GM11168 (cell line): ENCODE measurements at regions not wholly inside any gene's neighbourhood (a gene's known extent, or its start where the extent isn't known, plus 50 kb on each side); places are given as distances from the start of the nearest gene placed in this dataset.
"Not testable (repeated sequence)": the region's sequence is repeated elsewhere in the genome, so short reads cannot be mapped to it uniquely, and the experiment has no call there.

Experiments used
- in situ Hi-C: fragments of 300-500 bp; cut with MboI; formaldehyde crosslinking; loops from one replicate; pipeline ENCODE4 v1.12.0; 2022; ENCODE audit warnings: low sequenced_read_pairs; ENCODE audit not compliant: unreplicated experiment

DNA sequence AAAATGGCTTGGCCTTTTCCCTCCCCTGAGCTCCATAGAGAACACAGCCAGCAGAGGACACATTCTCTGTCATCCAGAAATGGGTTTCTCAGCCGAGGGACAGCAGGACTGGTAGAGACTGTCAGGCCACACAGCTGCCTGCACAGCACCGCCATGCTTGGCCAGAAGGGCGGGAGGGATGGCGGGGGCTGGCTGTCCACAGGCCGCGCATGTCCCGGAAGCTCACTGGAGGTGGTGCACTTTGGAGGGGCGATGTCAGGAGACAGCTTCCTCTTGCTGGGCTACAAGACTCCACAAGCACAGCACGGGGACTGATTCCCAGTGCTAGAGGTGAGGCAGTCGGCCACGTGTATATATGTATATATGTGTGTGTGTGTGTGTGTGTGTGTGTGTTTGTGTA, 125.3 kb downstream of the GOLGA6L4 start:
- in situ Hi-C loops, result not testable (repeated sequence)

DNA sequence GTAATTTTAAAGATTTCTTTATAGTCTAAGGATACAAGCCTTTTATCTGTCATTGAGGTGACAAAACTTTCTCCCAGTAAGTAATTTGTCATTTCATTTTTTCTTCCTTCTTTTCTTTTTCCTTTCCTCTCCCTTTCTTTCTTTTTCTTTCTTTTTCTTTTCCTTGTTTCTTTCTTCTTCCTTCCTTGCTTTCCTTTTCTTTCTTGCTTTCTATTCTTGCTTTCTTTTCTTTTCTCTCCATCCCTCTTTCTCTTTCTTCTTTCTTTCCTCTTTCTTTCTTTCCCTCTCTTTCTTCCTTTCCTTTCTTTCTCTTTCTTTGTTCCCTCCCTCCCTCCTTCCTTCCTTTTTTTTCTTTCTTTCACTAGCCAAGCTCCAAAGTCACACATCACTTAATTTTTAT, 148.8 kb downstream of the GOLGA6L4 start:
- in situ Hi-C loops, result loop anchor here (25.0 kb wide), 1 partner anchor 122 kb away; no protein-coding TSS in a partner anchor

DNA sequence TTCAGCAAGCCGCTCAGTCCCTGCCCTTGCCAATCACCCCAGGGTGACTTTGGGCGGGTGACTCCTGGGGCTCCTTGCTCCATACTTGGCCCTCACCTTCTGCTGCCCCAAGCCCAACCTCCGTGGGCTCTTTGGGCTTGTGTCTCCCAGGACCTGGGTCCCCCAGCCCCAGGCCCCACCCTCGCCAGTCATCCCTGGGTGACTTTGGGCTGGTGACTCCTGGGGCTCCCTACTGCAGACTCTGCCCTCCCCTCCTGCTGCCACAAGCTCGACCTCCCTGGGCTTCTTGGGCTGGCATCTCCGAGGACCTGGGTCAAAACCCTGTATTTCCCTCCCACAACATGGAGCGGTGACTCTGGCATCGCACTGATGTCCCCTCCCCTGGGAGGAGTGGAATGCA, 151.5 kb downstream of the GOLGA6L4 start:
- in situ Hi-C loops, result loop anchor here (25.0 kb wide), 1 partner anchor 125 kb away; no protein-coding TSS in a partner anchor

DNA sequence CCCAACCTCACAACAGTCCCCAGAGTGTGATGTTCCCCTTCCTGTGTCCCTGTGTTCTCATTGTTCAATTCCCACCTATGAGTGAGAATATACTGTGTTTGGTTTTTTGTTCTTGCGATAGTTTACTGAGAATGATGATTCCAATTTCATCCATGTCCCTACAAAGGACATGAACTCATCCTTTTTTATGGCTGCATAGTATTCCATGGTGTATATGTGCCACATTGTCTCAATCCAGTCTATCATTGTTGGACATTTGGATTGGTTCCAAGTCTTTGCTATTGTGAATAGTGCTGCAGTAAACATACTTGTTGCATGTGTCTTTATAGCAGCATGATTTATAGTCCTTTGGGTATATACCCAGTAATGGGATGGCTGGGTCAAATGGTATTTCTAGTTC, 152.6 kb downstream of the GOLGA6L4 start:
- in situ Hi-C loops, result loop anchor here (25.0 kb wide), 1 partner anchor 126 kb away; no protein-coding TSS in a partner anchor

DNA sequence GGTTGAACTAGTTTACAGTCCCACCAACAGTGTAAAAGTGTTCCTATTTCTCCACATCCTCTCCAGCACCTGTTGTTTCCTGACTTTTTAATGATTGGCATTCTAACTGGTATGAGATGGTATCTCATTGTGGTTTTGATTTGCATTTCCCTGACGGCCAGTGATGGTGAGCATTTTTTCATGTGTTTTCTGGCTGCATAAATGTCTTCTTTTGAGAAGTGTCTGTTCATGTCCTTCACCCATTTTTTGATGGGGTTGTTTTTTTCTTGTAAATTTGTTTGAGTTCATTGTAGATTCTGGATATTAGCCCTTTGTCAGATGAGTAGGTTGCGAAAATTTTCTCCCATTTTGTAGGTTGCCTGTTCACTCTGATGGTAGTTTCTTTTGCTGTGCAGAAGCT, 153.1 kb downstream of the GOLGA6L4 start:
- in situ Hi-C loops, result loop anchor here (25.0 kb wide), 1 partner anchor 126 kb away; no protein-coding TSS in a partner anchor

DNA sequence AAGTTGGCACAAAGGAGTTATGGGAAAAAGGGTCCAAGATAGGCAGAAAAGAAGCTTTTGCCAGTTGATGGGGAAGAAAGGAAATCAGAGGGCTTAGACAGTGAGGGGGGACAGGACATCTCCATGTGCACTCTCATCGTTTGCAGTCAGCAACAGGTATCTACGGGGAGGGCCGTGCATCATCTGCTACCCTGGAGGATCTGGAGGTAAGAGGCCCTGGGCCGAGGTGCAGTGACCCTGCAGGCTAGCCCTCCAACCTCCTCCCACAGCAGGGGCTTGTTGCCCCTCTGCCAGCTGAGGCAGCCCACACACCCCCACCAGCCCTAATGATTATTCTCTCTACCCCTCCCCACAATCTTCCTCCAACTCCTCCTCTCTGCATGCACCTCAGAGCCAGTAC, 154.8 kb downstream of the GOLGA6L4 start:
- in situ Hi-C loops, result loop anchor here (25.0 kb wide), 1 partner anchor 128 kb away; no protein-coding TSS in a partner anchor

DNA sequence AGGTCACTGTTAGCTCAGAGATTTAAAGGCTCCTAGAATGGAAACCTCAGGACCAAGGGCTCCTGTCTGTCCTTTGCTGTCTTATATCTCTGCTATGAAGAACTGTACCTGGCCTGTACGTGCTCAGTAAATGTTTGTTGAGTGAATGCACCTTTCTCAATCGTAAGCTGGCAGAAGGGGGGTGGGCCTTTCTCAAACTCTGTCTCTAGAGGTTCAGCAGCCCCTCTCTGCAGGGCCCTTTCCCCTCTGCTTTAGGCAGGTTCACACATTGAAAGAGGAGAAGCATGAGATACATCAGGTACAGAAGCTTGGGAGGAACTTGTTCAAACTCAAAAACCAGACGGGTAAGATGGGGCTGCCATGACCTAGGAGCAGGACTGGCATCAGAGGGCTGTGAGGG, 155.6 kb downstream of the GOLGA6L4 start:
- in situ Hi-C loops, result loop anchor here (25.0 kb wide), 1 partner anchor 129 kb away; no protein-coding TSS in a partner anchor

DNA sequence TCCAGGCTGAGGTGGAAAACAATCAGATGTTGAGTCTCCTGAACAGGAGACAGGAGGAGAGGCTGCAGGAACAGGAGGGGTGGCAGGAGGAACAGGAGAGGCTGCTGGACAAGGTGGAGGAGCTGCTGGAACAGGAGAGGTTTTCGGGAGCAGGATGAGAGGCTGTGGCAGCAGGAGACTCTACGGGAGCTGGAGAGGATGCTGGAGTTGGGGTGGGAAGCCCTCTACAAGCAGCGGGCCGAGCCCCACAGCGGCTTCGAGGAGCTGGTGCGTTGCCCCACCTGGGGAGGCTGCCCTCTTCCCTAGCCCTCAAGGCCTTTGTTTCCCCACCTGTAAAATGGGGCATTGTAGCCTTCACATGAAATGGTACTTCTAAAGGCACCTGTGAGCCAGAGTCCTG, 156.4 kb downstream of the GOLGA6L4 start:
- in situ Hi-C loops, result loop anchor here (25.0 kb wide), 1 partner anchor 130 kb away; no protein-coding TSS in a partner anchor

DNA sequence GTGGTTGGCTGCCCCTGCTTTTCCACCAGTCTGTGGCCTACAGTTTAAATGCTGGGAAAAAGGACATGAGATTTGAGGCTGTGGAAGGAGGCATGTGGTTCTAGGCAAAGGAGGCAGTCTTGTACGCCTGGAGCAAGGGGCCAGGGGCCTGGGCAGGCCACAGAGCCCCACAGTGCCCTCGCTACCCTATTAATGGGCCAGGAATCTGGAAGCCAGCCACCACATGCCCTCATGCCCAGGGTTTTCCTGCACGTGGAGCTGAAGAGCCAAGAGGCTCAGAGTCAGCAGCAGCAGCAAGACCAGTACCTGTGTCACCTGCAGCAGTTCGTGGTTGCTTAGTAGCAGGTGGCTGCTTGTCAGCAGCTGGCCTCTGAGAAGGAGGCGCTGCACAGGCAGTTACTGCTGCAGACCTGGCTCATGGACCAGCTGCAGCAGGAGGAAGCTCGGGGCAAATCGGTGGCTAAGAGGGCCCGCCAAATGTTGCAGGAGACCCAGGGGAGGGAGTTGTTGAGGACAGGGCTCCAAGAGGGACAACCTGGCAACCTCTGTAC, 157.9 kb downstream of the GOLGA6L4 start:
- in situ Hi-C loops, result loop anchor here (25.0 kb wide), 1 partner anchor 131 kb away; no protein-coding TSS in a partner anchor

DNA sequence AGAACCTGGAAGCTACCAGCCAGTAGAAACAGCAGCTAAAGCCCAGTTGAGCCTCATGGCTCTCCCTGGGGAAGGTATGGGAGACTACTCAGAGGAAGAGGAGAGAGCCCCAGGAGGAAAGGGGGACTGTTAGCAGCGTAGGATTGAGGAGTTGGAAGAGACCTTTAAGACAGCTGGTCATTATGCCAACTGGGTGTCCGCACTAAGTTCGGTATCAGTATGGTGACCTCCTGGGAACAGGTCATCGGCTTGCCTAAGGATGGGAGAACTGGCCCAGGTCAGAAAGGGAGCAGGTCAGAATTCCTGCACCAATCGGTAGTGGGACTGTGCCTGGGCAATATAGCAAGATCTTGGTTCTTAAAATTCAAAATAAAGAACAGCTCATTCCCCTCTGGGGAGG, 158.4 kb downstream of the GOLGA6L4 start:
- in situ Hi-C loops, result loop anchor here (25.0 kb wide), 1 partner anchor 132 kb away; no protein-coding TSS in a partner anchor

DNA sequence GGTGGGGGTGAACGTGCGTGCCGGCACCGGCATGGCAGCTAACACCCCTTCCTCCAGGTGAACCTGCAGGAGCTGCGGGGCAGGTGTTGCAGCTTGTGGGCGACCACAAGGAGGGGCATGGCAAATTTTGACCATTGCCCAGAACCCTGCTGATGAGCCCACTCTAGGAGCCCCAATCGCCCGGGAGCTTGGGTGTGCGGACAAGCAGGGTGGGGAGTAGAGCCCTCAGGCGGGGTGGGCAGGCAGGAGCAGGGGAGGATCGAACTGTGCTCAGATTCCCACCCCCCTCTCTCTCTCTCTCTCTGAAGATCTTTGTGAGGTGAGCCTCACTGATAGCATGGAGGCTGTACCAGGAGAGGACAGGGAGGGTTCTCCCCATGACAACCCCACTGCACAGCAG, 159.8 kb downstream of the GOLGA6L4 start:
- in situ Hi-C loops, result loop anchor here (25.0 kb wide), 1 partner anchor 133 kb away; no protein-coding TSS in a partner anchor

DNA sequence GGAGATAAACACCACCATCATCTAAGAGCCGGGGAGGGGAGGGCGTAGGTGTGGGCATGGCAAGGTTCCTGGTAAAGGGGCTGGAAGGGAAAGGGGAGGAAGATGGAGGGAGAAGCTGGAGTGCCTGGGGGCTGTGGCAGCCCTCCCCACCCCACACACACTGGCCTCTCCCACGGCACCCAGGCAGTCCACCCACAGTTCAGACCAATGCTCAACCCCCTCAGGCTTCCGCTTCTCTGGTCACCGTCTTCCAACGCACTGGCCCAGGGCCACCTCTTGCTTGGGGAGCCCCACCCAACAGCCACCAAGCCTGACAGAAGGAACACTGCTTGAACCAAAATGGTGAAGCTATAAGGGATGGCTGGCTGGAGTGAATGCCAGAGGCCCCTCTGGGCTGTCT, 160.3 kb downstream of the GOLGA6L4 start:
- in situ Hi-C loops, result loop anchor here (25.0 kb wide), 1 partner anchor 134 kb away; no protein-coding TSS in a partner anchor

DNA sequence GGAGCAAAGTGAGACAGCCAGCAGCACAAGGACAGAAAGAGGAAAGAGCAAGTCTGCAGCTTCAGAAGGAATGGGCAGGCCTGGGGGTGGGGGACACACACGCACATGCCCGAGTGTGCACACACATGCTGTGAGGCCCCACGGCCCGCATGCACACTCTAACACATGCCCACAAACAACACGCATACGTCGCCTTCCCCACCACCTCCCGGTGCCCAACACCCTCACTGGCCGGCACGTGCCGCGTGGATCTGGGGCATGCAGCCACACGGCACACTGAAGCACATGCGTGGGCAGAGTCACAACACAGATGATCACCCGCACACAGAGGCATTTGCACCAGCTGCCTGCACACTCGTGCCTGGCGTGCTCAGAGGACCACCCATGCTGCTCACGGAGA, 161.5 kb downstream of the GOLGA6L4 start:
- in situ Hi-C loops, result loop anchor here (25.0 kb wide), 1 partner anchor 135 kb away; no protein-coding TSS in a partner anchor

DNA sequence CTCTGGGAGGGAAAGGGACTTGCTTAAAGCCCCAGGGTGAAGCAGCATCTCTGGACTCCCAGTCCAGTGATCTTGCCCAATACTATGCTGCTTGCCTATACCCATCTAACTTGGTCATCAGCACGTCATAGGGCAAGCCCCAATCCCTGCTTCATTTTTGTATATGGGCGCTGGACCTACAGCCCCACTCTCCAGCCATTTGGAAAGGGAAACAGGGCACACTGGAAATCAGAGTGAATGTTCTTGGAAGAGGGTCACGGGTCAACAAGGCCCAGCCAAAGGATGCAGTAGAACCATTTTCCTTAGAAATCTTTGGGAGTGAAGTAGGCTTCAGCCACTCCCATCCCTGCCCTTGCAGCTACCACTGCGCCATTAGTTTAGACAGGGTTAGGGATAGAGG, 162.5 kb downstream of the GOLGA6L4 start:
- in situ Hi-C loops, result loop anchor here (25.0 kb wide), 1 partner anchor 136 kb away; no protein-coding TSS in a partner anchor

DNA sequence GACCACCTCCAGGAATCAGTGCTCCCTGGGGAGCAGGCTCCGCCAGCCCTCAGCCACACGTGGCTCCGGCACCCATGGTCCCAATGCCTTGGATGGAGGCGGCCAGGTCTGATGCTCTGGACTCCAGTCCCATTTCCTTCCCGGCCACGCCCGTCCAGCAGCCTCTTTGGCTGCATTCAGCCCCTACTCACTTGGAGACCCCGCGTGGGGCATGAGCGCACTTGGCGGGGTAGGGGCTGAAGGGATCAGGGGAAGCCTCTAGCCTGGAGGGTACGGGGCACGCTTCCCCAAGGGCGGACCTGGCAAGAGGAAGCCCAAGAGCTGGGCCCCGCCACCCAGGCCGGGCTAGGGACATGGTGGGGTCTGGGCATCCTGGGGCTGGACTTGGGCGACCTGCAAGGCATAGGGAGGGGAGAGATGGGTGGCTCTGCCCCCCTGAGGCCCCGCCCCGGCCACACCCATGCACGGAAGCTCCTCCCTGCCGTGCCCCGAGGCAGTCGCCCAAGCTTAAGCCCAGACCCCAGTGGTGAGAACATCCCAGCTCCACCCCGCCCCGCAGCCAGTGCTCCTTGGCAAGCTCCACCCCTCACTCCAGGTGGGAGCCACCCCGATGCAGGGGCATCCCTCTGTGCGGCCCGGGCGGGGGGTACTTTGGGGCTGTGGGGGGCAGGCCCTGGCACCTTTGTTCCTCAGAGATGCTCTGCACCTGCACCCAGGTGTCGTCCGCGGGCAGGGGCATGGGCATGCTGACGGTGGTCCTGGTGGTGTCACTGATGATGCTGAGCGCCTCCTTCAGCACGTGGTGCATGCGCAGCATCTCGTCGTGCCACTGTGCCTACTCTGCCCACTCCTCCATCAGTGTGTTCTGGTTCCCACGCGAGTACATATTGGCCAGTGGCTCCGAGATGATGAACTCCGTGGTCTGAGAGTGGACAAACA, 163.5 kb downstream of the GOLGA6L4 start:
- in situ Hi-C loops, result loop anchor here (25.0 kb wide), 1 partner anchor 137 kb away; no protein-coding TSS in a partner anchor

DNA sequence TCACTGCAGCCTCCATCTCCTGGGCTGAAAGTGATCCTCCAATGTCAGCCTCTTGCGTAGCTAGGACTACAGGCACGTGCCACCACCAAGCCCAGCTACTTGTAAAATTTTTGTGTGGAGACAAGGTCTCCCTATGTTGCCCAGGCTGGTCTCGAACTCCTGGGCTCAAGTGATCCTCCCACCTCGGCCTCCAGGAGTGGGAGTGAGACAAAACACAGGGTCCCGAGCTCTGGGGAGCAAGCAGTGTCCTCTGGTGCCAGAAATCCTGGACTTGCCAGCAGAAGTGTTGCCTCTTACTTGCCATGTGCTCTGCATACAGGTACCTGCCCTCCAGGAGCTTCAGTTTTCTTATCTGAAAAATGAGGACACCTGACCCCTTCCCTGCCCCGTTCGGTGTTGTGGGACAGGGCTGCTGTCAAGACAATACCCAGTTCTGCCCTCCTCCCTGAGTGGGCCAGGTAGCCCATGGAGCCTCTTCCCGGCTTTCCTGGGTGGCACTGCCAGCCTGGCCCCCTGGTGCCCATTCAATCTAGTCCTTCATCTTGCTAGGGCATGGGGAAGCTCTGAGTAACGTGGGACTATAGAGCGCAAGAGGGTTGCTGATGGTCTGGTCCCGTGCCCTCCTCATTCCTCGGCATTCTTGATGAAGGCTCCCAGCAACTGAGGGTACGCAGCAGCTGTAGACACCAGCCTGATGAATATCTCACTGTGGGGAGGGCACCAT, 164.6 kb downstream of the GOLGA6L4 start:
- in situ Hi-C loops, result no loop called here

DNA sequence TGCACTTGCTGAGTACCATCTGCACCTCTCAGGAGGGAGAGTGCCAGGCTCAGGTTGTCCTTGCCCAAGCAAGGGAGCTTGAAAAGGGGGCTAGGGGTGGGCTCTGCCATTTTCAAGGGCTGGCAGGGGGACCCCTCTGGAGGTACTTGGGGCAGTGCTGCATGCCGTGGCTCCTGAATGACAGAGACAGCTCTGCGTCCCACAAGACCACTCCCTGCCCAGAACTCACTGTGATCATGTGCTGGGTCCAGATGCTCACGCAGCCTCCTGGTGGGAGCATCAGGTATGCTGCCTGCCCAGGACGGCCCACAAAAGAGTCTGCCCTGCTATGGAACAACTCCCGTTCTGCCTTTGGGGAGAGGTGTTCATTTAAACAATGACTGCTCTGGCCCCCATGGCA, 165.2 kb downstream of the GOLGA6L4 start:
- in situ Hi-C loops, result no loop called here

DNA sequence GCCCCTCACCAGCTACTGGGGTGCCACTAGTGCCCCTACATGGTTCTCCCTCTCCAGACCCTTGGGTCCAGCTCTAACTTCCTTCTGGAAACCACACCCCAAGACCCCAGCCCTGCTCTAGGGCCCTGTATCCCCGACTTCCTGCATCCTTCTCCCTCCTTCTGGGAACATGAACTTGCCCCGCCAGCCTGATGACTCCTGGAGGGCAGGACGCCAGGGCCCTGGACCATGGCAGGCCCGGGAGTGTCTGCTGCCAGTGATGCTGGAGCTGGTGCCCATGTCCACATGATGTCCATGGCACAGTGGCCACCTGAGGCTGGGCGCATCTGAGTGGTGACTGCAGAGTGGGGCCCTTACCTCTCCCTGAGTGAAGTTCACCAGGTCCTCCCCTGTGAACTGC, 165.9 kb downstream of the GOLGA6L4 start:
- in situ Hi-C loops, result not testable (repeated sequence)

DNA sequence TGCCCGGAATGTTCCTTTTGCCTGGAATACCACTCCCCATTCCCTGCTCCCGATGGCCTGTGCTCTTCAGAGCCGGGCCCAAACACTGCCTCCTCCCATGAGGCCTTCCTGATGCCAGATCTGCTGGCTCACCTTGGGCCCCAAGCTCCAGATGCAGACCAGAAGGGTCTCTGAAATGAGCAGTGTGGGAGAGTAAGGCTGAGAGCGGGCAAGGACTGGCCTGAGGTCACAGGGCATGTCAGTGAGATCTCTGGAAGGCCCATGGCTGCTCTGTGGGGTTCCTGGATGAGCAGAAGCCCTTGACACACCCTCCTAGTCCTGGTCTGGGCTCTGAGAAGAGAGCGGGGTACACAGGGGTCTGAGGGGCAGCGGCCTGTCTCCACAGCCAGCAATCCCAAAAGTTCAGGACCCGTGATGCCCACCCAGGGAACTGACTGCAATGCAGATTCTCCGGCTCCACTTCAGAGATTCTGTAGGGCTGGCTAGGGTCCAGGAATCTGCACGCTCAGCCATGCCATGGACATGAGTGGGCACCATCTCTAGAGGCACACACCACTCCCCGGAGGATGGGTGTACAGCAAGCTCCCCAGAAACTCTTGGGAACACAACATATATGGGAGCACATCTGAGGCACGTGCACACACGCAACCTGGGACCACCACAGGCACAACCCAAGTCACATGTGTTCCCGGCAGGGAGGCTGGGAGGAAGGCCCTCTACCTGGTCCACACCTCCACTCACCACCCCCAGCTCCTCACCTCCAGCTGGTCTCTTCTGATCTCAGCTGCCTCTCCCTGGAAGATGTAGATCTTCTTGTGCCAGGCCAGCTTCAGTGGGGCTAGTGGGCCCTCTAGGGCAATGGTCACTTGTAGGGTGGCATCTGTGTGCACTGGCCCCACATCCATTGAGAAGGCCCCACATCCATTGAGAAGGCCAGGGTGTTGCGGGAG, 166.6 kb downstream of the GOLGA6L4 start:
- in situ Hi-C loops, result not testable (repeated sequence)
